HG03521 (cell line): ENCODE measurements at regions not wholly inside any gene's neighbourhood (a gene's known extent, or its start where the extent isn't known, plus 50 kb on each side); places are given as distances from the start of the nearest gene placed in this dataset.
"Not testable (repeated sequence)": the region's sequence is repeated elsewhere in the genome, so short reads cannot be mapped to it uniquely, and the experiment has no call there.

Experiments
- ATAC-seq: cut with Tn5 transposase; IDR thresholded peaks from one replicate; pipeline ENCODE4 v1.9.1; 2021; ENCODE audit warnings: mild to moderate bottlenecking, moderate library complexity; ENCODE audit not compliant: unreplicated experiment

GRCh38 chr15:58322253-58322652 lies 109.5 kb upstream of the LIPC start:
- no peak for ATAC-seq

- not testable (repeated sequence) for ATAC-seq
These were observed 108.5 kb upstream of the LIPC start for GRCh38 chr15:58323321-58323720.

DNA sequence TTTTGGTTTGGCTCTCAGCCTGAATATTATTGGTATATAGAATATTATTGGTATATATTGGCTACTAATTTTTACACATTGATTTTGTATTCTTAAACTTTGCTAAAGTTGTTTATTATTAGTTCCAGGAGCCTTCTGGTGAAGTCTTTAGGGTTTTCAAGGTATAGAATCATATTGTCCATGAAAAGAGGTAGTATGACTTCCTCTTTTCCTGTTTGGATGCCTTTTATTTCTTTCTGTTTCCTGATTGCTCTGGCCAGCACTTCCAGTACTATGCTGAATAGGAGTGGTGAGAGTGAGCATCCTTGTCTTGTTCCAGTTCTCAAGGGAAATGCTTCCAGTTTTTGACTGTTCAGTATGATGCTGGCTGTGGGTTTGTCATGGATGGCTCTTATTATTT lies 107.3 kb upstream of the LIPC start:
- no peak for ATAC-seq

- ATAC-seq = no peak
These were observed 103.8 kb upstream of the LIPC start for GRCh38 chr15:58327958-58328357.

DNA sequence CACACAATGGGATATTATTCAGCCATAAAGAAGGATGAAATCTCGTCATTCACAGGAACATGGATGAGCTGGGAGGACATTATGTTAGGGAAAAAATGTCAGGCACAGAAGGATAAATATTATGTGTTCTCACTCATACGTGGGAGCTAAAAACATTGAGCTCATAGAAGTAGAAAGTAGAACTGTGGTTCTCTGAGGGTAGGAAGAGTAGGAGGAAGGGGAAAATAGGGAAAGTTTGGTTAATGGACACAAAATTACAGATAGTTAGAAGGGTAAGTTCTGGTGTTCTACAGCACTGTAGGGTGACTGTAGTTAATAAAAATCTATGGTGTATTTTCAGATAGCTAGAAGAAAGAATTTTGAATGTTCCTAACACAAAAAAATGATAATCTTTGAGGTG lies 102.6 kb upstream of the LIPC start:
- ATAC-seq = no peak

GRCh38 chr15:58329781-58330671 lies 101.8 kb upstream of the LIPC start:
- no peak for ATAC-seq

- ATAC-seq = no peak
These were observed 100.8 kb upstream of the LIPC start for GRCh38 chr15:58330741-58331559.

- no peak for ATAC-seq
These were observed 100.3 kb upstream of the LIPC start for GRCh38 chr15:58331560-58331912.

DNA sequence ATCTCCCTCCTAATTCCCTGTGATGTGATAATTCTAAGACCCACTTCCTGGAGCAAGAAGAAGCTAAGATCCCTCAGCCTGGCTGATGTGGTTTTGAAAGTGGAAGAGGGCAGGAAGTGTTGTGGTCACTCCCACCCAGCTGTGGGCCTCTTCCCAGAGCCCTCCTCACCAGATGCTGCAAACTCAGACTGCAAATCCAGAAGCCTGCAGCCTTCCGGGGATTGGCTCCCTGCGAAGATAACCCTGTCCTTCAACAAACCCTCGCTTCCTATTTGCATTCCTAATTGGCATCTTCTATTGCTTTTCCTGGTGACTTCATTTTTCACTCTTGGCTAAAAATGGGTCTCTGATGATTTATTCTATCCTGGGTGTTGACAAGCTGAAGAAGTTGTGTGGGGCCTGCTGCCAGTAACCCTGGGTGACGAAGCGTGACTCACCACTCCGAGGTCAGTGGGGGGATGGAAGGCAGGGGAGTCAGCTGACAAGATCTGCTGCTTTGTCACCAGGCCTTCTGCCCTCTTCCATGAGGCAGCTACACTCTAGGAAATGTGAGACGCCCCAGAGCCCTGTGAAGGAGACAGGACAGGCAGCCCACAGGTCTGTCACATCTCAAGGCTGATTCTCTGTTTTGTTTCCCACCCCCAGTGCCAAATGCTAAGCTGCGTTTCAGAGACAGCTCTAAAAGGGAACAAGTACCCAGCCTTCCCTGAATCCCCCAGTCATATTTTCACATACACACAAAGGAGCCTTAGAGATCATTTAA lies 99.7 kb upstream of the LIPC start:
- ATAC-seq = peak; percentile 73

GRCh38 chr15:58332676-58333400 lies 99.0 kb upstream of the LIPC start:
- no peak for ATAC-seq

DNA sequence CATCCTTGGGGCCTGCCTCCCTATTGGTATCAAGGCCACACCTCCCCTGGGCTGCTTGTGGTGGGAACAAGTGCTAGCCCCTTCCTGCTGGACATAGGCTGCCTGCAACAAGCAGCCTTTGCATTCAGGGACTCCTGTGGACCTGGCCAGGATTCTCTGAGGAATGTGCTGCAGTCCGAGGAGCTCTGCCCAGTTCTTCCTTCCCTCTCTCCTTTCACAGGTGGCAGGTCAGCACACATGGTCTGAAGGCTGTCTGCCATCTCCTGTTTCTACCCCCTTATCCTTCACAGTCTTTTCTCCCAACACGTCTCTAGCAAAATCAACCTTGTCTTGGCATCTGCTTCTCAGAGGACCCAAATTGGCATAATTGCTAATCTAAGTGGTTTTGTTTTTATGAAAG lies 97.0 kb upstream of the LIPC start:
- ATAC-seq = no peak

DNA sequence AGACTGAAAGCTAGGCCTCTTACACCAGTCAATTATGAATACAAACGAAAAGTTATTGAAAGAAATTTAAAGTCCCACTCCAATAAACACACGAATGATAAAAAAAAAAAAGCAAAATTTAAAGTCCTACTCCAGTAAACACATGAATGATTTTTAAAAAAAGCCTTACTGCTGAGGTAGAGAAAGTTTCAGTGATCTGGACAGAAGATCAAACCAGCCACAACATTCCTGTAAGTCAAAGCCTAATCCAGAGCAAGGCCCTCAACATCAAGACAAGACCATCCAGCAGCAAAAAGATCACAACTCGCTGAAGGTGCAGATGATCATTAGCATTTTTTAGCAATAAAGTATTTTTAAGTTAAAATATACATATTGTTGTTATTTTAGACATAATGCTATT lies 95.6 kb upstream of the LIPC start:
- no peak for ATAC-seq

GRCh38 chr15:58340176-58340575 lies 91.6 kb upstream of the LIPC start:
- no peak for ATAC-seq

DNA sequence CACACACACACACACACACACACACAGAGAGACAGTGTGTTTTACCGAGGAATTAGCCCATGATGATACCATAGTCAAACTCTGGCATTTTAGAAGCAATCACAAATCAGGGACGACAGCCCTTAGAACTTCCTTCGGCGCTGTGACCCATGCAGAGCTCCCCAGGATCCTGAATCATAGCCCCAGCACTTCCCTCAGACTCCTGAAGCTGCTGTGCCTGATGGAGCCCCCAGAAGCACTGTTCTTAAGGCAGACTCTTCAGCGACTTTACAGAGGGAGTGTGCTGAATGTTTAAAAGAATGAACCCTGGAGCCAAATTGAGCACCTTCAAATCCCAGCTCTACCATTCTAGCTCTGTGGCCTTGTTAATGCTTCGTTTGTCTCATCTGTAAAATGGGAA lies 89.3 kb upstream of the LIPC start:
- ATAC-seq = no peak

DNA sequence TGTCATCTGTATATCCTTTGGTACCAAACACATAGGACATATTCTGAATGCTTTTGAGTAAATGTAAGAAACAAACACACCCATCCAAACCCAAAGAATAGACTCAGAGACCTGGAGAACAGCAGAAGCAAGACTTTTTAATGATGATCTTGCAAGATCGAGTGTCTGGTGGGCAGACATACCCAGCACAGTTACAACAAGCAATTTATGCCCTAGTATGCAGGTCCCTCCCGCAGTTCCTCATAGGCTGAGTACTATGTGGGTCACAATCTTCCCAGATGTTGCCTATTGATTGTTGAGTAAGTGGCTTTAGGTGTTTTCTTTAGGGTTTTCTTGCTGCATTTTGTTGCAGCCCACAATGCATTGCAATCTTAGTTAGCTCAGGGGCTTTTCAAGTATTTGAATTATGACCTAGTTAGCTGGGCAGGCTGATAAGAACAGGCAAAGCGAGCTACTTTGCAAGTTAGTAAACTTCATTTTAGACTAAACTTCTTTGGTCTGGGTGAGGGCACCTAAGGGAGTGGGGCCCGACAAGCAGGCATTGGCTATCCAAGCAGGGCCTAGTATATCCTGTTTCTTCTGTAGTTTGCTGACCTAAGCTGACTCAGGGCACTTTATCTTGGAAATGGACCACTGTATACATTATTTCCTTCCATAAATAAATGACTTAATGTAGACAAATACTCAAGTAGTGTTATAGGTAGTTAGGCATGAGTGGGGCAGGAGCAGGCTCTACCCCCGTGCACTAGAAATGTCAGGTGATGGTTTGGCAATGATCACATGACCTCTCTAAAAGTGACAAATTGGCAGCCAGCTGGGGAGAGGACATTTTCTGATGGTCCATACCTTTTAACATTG lies 87.3 kb upstream of the LIPC start:
- ATAC-seq = no peak

GRCh38 chr15:58346361-58346760 lies 85.4 kb upstream of the LIPC start:
- no peak for ATAC-seq

DNA sequence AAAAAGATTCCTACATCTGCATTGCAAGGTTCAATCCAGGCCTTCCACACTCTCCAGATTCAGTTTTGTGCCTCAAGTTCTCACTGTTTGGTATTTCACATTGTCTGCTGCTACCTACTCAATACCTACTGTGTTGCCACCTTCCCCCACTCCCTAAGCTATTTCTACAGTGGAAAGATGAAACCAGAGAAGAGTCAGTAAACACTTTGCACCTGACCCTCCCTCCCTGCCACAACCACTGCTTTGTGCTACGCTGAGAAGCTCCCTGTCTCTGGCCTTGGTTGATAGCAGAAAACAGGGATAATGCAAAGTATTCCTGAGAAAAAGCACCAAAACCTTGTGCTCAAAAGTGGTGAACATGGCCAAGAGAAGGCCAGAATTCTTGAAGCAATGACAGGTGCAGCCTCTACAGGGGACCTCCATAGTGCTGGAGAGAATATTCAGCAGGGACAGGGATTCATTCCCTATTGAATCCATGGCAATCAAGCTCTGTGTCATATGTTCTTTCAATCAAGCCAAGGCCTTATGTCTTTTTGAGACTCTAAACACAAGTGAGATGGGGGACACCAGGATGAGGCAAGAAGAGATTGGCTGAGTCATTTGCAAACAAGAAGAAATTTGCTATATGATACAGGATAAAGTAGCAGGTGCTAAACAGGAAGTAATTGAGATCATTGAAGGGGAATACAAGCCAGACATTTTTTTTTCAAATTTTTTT lies 83.5 kb upstream of the LIPC start:
- ATAC-seq = no peak

DNA sequence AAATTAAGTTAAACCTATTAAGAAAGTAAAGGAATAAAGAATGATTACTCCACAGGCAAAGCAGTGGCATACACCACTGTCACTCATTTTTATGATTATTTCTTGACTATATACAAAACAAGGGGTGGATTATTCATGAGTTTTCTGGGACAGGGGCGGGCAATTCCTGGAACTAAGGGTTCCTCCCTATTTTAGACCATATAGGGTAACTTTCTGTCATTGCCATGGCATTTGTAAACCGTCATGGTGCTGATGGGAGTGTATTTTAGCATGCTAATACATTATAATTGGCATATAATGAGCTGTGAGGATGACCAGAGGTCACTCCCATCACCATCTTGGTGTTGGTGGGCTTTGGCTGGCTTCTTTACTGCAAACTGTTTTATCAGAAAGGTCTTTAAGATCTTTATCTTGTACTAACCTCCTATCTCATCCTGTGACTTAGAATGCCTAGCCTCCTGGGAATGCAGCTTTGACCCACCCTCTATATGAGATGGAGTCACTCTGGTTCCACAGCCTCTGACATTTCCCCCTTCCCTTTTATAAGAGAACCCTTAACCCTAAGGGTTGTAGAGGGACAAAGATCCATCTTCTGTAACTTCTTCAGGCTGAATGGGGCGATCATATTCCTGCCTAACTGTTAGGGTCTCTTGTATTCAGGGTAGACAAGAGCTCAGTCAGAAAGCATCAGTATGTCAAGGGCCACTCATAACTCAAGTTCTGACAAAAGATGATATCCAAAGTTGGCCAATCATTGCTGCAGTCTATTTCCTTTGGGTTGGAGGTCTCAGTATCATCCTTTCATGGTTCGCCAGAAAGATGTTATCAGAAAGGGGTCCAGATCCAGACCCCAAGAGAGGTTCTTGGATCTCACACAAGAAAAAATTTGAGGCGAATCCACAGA lies 79.5 kb upstream of the LIPC start:
- ATAC-seq = no peak
